Astrocyte of the spinal cord (primary cell): ENCODE measurements at regions not wholly inside any gene's neighbourhood (a gene's known extent, or its start where the extent isn't known, plus 50 kb on each side); places are given as distances from the start of the nearest gene placed in this dataset.

Experiments used
- DNase-seq: peaks from one replicate; pipeline ENCODE4 v3.0.0; 2011; ENCODE audit warnings: low read depth, low spot score
- H3K4me3 ChIP-seq: 2 replicates; pipeline ENCODE4 v1.5.1; 2011; ENCODE audit warnings: low read depth, mild to moderate bottlenecking, low read length, moderate library complexity
- in situ Hi-C: cut with HindIII; loops from 2 replicates; pipeline ENCODE4 v1.10.0; 2017; ENCODE audit warnings: low sequenced_read_pairs
- TF ChIP-seq, protein P1 (sequence below): IDR thresholded peaks from 2 replicates; pipeline ENCODE4 v1.5.1; 2012; ENCODE audit warnings: low read depth, mild to moderate bottlenecking, low read length, inconsistent platforms

- in situ Hi-C loops: no loop called here
These were observed 91.2 kb upstream of the FAM47C start for GRCh38 chrX:36916941-36917340.

DNA sequence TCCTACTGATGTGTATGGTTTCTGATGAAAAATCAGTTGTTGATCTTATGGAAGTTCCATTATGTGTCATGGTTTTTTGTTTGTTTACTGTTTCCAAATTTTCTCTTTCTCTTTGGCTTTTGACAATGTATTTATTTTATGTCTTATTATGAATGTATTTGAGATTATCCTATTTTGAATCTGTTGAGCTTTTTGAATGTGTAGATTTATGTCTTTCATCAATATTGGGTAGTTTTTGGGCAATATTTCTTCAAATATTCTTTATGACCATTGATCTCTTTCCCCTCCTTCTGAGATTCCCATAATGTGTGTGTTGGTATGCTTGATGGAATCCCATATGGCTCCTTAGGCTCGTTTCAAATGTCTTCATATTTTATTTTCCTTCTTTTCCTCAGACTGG lies 80.5 kb upstream of the FAM47C start:
- DNase-seq: no peak
- TF ChIP-seq, protein P1, sequence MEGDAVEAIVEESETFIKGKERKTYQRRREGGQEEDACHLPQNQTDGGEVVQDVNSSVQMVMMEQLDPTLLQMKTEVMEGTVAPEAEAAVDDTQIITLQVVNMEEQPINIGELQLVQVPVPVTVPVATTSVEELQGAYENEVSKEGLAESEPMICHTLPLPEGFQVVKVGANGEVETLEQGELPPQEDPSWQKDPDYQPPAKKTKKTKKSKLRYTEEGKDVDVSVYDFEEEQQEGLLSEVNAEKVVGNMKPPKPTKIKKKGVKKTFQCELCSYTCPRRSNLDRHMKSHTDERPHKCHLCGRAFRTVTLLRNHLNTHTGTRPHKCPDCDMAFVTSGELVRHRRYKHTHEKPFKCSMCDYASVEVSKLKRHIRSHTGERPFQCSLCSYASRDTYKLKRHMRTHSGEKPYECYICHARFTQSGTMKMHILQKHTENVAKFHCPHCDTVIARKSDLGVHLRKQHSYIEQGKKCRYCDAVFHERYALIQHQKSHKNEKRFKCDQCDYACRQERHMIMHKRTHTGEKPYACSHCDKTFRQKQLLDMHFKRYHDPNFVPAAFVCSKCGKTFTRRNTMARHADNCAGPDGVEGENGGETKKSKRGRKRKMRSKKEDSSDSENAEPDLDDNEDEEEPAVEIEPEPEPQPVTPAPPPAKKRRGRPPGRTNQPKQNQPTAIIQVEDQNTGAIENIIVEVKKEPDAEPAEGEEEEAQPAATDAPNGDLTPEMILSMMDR: no peak

More at GRCh38 chrX:36916941-36917340, 91.2 kb upstream of the FAM47C start:
- H3K4me3 ChIP-seq: no peak overlapping the region
- no peak for DNase-seq
- TF ChIP-seq, protein P1: no peak

GRCh38 chrX:36930491-36930890 lies 77.7 kb upstream of the FAM47C start:
- TF ChIP-seq, protein P1: no peak
- DNase-seq: no peak
- H3K4me3 ChIP-seq: no peak overlapping the region
- in situ Hi-C loops: no loop called here

More for the DNA sequence above, 80.5 kb upstream of the FAM47C start:
- in situ Hi-C loops: no loop called here
- no peak overlapping the region for H3K4me3 ChIP-seq

- TF ChIP-seq, protein P1: no peak
- DNase-seq: no peak
- in situ Hi-C loops: no loop called here
- no peak overlapping the region for H3K4me3 ChIP-seq
These were observed 61.0 kb upstream of the FAM47C start for GRCh38 chrX:36947214-36947613.

GRCh38 chrX:36950495-36951253 lies 57.5 kb upstream of the FAM47C start:
- no peak for DNase-seq
- TF ChIP-seq, protein P1: no peak
- in situ Hi-C loops: no loop called here
- H3K4me3 ChIP-seq: no peak overlapping the region

DNA sequence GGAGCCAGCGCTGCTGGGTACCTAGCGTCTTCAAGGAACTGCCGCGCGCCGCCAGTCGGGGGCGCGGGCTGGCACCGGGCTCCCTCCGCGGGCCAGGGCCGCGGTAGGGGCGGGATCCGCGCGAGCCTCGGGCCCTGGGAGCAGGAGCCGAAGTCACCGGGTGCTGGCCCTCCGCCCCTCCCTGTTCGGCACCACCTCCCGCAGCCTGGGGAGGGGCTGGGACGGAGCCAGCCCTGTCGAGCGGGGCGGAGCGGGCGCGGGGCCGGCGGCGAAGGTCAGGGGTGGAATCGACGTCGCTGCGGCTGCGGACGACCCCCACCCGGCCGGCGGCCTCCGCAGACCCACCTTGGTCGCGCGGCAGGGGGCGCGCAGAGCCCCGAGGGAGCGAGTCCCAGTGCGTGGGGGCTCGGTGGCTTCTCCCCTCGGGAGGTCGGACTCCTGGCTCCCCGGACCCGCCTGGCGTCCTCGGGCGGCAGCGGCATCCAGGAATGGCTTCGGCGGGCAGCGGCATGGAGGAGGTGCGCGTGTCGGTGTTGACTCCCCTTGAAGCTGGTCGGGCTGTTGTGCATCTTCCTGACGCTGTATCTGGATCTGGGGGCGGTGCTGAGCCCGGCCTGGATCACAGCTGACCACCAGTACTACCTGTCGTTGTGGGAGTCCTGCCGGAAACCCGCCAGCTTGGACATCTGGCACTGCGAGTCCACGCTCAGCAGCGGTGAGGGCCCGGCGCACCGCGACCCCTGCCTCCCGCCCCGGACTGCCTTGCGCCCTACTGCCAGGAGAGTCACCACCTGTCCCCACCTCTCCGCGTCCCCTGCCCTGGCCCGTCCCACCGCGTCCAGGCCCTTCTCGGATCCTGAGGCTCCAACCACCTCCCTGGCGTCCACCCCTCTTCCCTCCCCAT lies 50.5 kb upstream of the FAM47C start:
- no peak for DNase-seq
- TF ChIP-seq, protein P1: peak; percentile 19
- H3K4me3 ChIP-seq: peak overlapping the region; percentile 26
- in situ Hi-C loops: no loop called here
